A549 (cell line): ENCODE measurements at regions not wholly inside any gene's neighbourhood (a gene's known extent, or its start where the extent isn't known, plus 50 kb on each side); places are given as distances from the start of the nearest gene placed in this dataset.

Experiments used
- CTCF ChIP-seq: fragments of >200 bp; sonication (Bioruptor Twin); formaldehyde crosslinking; IDR thresholded peaks from 3 replicates; pipeline ENCODE4 v1.5.1; 2016
- EP300 ChIP-seq, 2 experiments: fragments of >200 bp; sonication (Bioruptor Twin); formaldehyde crosslinking; IDR thresholded peaks; 2 replicates in 1 of 2; 3 replicates in 1 of 2; pipeline ENCODE4 v1.6.1; 2016 to 2017
- MAFK ChIP-seq: fragments of 450-650 bp; IDR thresholded peaks from 2 replicates; pipeline ENCODE4 v1.6.1; 2014; ENCODE audit not compliant: partially characterized antibody
- PBX3 ChIP-seq: IDR thresholded peaks from 2 replicates; pipeline ENCODE4 v1.6.1; 2012
- POLR2A ChIP-seq: IDR thresholded peaks from 2 replicates; pipeline ENCODE4 v1.6.1; 2012; ENCODE audit warnings: mild to moderate bottlenecking, low read length

GRCh38 chr5:74423383-74423782 is 217.1 kb downstream of the ENC1 start:
- TF ChIP-seq CTCF, result no peak
- TF ChIP-seq POLR2A, result no peak
- no peak for TF ChIP-seq MAFK
- TF ChIP-seq PBX3, result no peak
- no peak for TF ChIP-seq EP300 (IDR thresholded peaks at IDR 0.05)
